NCI-H2227 (cell line): ENCODE measurements at regions not wholly inside any gene's neighbourhood (a gene's known extent, or its start where the extent isn't known, plus 50 kb on each side); places are given as distances from the start of the nearest gene placed in this dataset.
"Not testable (repeated sequence)": the region's sequence is repeated elsewhere in the genome, so short reads cannot be mapped to it uniquely, and the experiment has no call there.

ENCODE experiments used
- DNase-seq: peaks from one replicate; lab custom pipeline; 2025; ENCODE audit not compliant: unreplicated experiment; lab: John Stamatoyannopoulos, UW

GRCh38 chr9:120338340-120338739 lies 241.6 kb downstream of the CDK5RAP2 start:
- DNase-seq = no peak

- no peak for DNase-seq
These were observed 242.8 kb downstream of the CDK5RAP2 start for GRCh38 chr9:120337131-120337530.

GRCh38 chr9:120336753-120337090 lies 243.2 kb downstream of the CDK5RAP2 start:
- no peak for DNase-seq

- DNase-seq = no peak
These were observed 243.8 kb downstream of the CDK5RAP2 start for GRCh38 chr9:120336021-120336752.

- no peak for DNase-seq
These were observed 248.1 kb downstream of the CDK5RAP2 start for GRCh38 chr9:120331913-120332312.

GRCh38 chr9:120330031-120330430 lies 249.9 kb downstream of the CDK5RAP2 start:
- no peak for DNase-seq

GRCh38 chr9:120327322-120327721 lies 252.6 kb downstream of the CDK5RAP2 start:
- no peak for DNase-seq

- DNase-seq = no peak
These were observed 253.8 kb downstream of the CDK5RAP2 start for GRCh38 chr9:120326049-120326693.

GRCh38 chr9:120324996-120325642 lies 254.8 kb downstream of the CDK5RAP2 start:
- peak; percentile 66 for DNase-seq

- DNase-seq = no peak
These were observed 255.5 kb downstream of the CDK5RAP2 start for GRCh38 chr9:120324461-120324860.

GRCh38 chr9:120323125-120323524 lies 256.8 kb downstream of the CDK5RAP2 start:
- DNase-seq = no peak

GRCh38 chr9:120319452-120319851 lies 260.5 kb downstream of the CDK5RAP2 start:
- DNase-seq = no peak

- no peak for DNase-seq
These were observed 264.8 kb downstream of the CDK5RAP2 start for GRCh38 chr9:120315154-120315553.

GRCh38 chr9:120312031-120312430 lies 267.9 kb downstream of the CDK5RAP2 start:
- DNase-seq = no peak

- no peak for DNase-seq
These were observed 269.9 kb downstream of the CDK5RAP2 start for GRCh38 chr9:120310035-120310434.

GRCh38 chr9:120308495-120308894 lies 271.5 kb downstream of the CDK5RAP2 start:
- no peak for DNase-seq

- no peak for DNase-seq
These were observed 272.4 kb downstream of the CDK5RAP2 start for GRCh38 chr9:120307599-120307998.

GRCh38 chr9:120306561-120306960 lies 273.4 kb downstream of the CDK5RAP2 start:
- no peak for DNase-seq

GRCh38 chr9:120306088-120306487 lies 273.9 kb downstream of the CDK5RAP2 start:
- no peak for DNase-seq

- DNase-seq = not testable (repeated sequence)
These were observed 275.1 kb downstream of the CDK5RAP2 start for GRCh38 chr9:120304896-120305295.

- no peak for DNase-seq
These were observed 276.4 kb downstream of the CDK5RAP2 start for GRCh38 chr9:120303519-120303918.

GRCh38 chr9:120299785-120300184 lies 280.2 kb downstream of the CDK5RAP2 start:
- no peak for DNase-seq
